ENCODE measurements at regions not wholly inside any gene's neighbourhood (a gene's known extent, or its start where the extent isn't known, plus 50 kb on each side); places are given as distances from the start of the nearest gene placed in this dataset.

DNA sequence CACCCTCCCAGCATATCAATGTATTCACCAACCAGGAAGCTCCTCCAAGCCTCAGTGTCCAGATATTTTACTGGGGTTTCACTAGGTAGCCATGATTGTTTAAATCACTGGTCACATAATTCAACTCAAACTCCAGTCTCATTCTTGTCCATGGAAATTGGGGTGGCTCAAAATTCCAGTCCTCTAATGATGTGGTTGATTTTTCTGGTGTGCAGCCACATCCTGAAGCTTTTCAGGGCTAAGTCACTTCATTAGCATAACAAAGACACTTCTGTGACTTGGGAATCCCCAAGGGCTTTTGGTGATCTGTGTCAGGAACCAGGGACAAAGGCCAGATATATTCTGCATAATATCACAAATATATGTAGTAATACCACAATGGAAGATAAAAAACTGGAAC lies 786.9 kb upstream of the IGFBP3 start:
- DNase-seq, result no peak

DNA sequence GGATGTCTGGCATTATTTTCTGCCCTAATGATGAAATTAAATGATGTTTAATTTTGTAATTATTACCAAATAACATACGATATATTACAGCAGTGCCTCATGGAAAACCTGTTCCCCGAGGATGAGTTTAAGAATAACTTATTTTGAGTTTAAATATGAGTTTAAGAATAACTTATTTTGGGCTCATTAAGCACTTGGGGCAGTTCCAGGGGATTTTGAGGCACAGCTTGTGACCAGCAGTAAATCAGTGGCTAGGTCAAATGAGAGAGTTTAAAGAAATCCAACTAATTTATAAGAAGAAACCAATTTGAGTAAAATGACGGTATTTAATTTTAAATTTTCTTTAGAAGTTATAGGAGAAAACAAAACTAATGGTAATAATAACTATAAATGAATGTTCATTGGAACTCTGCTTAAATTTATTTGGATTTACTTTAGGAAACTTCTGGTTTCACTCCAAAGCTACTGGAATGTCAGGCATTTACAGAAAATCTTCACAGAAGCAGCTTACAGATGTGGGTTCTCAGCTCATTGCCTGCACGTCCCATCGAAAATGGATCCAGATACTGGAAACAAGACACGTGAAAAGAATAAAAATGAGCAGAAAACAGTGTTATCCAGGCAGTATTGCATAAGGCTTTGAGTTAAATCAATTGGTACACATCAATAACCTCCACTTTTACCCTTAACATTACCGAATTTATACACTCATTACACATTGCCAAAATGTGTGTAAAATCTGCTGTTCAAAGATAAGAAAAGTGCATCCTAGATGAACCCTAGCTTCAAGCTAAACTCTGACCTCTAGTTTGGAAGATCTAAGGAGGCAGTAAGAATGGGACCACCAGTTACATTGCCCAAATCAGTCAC lies 784.5 kb upstream of the IGFBP3 start:
- no peak for DNase-seq

DNA sequence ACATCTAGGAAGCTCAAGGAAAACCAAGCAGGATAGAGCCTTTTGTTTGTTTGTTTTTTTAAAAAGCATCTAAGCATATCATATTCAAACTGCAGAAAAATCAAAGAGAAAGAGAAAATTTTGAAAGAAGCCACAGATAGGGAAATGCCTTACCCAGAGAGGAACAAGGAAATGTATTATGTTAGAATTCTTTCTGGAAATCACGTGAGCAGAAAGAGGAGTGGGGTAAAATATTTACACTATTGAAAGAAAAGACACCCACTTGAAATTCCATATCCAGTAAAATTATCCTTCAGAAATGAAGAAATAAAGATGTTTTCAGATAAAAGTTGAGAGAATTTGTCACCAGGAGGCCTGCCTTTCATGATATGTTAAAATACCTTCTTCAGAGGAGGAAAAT lies 775.7 kb upstream of the IGFBP3 start:
- DNase-seq, result no peak

DNA sequence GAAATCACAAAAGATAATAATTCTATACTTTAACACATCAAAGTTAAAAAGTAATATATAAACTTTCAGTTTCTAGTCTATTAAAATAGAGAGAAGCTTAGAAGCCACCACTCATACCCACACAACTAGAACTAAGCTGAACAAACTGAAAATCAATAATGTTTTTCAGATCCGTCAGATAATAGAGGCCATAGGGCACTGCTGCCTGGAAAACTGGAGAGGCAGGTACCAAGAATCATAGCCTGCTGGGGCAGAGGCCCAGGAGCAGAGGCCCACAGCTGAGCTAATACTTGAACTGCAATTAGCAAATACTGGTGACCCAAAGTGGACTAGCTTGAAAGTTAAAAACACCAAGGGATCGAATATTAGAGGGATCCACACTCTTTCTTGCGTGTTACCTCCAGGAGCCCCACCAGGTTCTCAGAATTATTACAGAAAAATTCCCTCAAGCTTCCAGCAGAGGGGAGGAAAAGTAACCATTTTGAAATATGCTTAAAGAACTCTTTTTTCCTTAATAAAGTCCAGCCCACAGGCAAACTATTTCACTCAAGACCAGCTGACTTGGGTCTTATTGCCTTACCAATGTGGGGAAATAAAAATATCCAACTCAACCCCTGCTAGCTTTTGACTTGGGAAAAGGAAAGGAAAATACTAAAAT lies 774.1 kb upstream of the IGFBP3 start:
- DNase-seq, result no peak

DNA sequence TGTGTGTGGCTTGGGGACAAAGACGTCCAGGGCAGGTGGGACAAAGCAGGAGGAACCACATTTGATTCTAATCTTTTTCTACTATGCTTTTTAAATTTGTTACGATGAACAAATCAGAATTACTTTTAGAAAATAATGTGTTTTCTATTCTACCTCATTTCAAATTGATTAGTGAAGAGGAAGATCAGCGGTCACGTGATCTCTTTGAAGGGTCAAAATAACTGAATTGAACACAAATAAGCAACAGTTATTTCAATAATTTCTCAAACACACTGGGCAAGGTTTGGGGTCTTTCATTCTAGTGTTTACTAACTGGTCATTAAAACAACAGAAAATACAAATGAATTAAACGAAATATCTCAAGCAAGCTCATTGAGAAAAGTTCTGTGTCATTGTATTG lies 773.0 kb upstream of the IGFBP3 start:
- DNase-seq, result no peak

DNA sequence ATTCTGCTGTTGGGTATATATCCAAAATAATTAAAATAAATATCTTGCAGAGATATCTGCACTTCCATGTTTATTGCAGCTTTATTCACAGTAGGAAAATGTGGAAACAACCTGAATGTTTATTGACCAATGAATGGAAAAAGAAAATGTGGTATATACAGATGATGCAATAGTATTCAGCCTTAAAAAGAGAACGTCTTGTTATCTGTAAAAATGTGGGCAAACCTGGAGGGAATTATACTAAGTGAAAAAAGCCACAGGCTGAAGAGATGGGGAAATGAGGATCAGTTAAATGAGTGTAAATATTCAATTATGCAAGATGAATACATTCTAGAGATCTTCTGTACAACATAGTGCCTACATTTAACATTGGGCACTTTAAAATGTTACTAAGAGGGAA lies 766.1 kb upstream of the IGFBP3 start:
- no peak for DNase-seq

DNA sequence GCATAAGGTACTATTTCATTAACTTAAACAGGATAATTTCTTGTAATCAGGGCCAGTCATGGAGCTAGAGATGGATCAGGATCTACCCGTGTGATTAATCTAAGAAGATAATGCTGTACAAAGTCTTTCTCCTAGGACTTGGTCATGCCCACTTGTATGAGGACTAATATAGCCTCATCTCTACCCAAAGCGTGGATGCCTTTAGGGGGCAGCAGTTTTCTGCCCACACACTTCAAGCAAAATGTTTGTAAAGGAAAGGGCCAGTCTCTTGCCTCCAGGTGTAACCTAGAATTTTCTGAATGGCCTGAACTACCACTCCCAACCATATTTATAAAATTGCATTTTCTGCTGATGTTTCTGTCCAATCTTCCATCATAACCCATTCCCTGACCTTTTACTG lies 764.0 kb upstream of the IGFBP3 start:
- DNase-seq, result no peak

DNA sequence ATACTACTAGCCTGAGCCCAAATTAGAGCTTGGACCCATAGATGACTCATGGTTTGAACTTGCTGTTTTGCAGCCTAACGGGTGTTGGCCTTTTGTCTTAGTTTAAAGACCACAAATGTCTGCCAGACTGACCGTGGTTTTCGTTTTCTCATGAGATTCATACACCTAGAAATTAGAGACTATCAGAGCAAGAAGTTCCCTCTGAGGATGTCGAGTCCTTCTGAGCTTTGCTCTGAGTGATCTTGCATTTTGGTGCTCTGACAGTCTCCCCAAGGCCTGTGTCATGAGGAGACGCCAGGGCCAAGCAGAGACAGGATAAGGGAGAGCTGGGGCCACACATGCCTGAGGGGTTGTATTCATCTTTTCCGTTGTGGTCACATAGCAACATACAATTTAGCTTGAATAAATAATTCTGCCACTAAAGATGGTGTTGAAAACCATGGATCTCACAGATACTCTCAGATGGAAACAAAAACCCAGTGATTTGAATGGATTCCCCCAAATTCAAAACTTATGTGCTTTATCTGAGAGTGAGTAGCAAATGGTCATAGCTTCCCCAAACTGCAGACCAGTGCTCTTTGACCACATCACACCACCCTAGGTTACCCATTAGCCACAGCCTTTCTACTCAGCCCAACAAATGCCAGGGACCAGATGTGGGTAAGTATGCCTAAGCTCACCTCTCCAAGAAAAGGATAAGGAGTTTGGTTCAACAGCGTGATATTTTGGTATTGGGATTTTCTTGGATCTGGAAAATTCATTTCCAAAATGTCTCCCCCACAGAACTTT lies 762.0 kb upstream of the IGFBP3 start:
- no peak for DNase-seq

DNA sequence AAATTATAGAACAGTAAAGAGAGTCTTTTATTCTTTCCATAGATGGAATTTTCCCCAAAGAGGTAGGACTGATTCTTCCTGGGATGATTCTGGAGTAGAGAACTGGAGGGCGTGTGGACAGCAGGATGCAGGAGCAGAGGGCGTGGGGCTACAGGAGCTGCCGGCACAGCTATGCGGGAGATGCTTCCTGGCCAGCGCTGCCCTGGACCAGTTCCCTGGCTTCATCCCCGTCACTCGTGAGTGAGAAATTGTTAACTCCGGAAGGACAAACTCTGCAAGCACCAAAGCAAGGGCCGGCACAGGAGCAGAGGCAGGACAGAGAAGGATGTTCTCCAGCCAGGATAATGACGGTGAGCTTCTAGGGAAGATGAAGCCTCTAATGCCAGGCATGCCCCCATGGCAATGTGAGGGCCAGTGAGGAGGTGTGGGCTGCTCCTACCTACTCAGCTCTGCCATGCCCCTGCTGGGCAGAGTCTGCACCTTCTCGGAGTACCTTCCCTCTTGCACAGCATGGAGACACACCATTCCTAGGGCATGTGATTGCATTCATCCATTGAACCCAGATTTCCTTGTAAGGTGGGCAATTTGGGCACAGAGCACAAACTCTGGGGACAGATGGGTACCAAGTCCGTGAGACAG lies 760.9 kb upstream of the IGFBP3 start:
- DNase-seq, result no peak

DNA sequence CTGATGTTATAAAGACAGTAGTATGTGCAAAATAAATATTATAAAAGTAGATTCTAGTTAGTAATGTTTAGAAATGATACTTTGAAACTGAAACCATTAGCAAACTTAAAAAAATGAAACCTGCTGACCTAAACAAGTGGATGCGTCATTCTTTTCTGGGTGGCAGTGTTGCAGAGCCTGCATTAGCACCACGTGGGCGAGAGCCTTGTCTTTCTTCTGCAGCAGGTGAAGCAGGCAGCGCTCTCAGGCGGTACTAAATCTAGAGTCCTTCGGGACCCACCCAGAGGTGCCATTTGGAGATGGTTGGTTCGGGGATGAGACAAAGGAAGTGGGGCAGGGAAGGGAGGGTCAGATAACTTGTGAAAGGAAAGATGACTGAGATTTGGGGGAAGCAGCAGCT lies 759.1 kb upstream of the IGFBP3 start:
- no peak for DNase-seq

DNA sequence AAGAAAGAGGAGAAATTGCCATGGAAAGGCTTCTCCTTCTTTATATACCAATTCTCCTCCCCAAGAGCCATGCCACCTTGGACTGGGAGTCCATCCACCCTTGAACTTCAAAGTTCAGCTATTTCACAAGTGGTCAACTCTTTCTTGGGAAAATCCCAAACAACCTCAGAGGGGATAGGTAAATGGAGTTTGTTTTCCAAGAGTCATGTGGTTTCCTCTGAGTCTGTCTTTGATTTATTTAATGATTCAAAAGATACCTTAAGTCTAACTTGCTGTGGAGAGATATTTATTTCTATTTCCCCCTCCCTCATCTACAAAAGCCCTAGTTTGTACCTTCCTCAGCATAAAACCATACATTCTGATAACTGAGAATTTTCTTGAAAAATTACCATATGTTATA lies 758.6 kb upstream of the IGFBP3 start:
- DNase-seq, result no peak

DNA sequence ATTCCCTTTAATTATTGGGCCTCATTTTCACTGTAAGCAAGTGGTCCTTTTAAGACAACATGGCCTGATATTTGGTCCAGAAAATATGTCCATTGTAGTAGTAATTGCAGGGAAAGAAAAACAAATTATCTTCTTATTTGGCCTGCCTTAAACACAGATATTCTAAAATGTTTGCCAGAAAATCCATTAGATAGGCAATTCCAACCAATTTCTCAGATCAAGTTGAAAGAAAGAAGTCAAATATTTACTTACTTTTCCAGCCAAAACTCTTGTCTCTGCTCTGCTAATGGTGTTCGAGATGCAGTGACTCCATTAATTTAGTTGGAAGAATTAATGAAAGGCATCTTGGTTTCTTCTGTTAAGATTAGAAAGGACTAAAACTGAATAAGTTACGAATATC lies 757.3 kb upstream of the IGFBP3 start:
- DNase-seq, result no peak

DNA sequence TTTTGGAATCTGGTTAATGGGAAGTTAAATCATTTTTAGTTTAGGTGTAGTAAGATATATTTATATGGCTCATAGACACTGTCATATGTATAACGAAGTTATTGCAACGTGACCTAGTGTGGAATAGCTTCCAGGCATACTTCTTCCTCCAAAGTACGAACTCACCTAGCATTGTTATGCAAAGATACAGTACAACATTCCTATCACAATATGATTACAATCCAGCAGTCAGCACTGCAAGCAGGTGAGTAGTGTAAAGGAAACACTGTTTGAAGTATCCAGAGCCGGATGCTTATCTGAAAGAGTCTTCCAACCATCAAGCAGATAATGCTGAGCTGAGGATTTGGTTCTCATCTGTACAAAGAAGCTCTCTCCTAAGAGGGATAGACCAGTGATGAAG lies 754.4 kb upstream of the IGFBP3 start:
- no peak for DNase-seq

DNA sequence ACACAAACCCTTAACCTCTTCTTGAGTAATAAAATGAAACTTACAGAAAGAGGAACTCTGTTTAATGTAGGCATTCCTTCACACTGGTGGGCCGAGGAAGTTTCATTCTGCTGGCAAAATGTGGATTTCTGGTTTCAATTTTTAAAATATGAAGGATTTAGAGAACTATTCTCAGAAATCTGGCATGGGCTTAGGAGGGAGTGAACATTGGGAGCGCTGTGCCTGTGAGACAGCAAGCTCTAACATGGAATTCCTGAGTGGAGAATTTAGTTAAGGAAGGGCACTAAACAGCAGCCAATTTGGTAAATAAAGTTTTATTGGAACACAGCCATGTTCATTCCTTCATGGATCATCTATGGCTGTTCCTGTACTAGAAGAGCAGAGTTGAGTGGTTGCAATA lies 751.8 kb upstream of the IGFBP3 start:
- no peak for DNase-seq

DNA sequence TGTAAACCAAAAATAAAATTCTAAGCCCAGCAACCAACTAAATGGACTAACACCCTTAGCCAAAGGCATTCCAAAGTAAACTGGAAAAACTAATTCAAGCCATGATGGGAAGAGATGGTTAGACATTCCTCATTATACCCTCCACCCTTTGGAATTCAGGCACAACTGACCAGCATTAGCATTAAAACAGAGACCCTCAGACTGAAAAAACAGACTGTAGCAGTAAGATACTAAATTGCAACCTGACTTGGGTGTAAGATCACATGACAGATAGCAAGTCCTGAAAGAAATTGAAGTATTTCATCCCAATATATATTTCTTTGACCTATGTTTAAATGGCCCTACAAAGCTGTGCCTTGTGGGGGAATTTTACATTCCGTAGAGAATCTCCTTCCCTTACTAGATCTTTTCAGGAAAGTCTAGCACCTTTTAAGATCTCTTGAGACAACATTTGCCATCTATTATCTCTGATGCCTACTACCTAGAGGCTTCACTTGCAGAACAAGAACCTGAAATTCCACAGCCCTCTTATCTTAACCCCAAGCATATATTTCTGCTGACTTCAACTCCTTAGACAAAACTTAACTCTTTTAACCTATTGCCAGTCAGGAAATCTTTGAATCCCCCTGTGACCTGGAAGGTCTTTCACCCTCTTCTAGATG lies 750.2 kb upstream of the IGFBP3 start:
- no peak for DNase-seq

DNA sequence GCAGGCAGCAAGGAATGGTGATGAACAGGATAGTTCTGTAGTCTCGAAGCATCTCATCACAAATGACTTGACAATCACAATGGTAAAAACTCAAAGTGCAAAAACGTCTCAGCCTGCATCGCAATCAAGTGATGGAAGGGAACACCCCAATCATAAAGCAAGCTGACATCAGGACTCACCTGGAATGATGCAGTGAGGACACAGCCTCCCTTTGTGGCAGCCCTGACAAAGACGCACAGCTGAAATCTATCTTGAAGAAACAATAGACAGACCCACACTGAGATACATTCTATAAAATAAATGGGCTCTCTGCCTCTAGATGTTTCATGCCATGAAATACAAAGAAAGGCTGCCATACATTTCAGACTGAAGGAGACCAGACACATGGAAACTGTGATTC lies 748.0 kb upstream of the IGFBP3 start:
- no peak for DNase-seq

DNA sequence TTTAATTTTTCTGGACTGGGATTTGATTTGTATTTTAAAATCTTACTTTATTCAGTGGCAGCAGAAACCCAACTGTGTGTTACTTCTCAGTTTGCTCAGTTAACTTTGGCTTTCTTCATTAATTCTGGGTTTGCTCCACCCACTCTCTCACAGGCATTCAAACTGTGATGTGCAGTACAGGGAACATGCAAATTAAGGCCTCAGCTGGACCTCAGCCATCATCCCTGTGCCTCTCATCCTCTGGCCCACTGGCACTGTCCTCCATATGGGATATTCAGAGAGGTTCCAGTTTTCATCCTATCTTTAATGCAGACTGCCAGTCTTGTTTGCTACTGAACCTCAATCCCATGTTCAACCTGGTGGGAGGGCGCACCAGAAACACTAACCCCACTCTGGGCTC lies 743.4 kb upstream of the IGFBP3 start:
- DNase-seq, result no peak

DNA sequence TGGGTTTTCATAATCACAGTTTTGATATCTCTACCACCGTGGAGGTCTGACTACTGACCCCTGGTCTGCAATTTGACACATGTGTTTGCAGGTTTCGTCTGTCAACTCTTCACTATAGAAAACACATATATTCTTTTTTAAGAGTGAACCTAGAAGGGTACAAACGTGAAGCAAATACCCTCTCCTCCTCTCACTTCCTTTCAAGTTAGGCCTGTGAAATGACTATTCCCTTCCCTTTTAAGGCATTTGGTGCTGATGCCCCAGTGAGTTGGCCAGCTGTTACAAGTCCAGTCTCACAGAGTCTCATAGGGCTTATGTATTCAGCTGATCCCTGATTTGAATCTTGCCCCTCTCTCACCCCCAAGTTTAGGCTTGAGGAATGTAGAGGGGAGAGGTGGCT lies 742.0 kb upstream of the IGFBP3 start:
- DNase-seq, result no peak

DNA sequence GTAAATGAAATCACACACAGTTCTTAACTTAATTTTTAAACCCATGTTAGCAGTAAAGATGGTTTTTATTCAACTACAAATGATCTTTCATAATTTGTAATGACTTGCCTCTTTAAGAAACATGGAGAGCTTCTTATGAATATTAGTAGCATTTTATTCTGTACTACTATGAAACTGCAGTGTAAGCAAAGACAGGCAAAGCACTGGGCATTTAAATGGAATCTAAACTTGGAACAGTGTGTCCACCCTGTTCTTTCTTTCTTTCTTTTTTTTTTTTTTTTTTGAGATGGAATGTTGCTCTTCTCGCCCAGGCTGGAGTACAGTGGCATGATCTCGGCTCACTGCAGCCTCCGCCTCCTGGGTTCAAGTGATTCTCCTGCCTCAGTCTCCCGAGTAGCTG lies 740.4 kb upstream of the IGFBP3 start:
- no peak for DNase-seq

DNA sequence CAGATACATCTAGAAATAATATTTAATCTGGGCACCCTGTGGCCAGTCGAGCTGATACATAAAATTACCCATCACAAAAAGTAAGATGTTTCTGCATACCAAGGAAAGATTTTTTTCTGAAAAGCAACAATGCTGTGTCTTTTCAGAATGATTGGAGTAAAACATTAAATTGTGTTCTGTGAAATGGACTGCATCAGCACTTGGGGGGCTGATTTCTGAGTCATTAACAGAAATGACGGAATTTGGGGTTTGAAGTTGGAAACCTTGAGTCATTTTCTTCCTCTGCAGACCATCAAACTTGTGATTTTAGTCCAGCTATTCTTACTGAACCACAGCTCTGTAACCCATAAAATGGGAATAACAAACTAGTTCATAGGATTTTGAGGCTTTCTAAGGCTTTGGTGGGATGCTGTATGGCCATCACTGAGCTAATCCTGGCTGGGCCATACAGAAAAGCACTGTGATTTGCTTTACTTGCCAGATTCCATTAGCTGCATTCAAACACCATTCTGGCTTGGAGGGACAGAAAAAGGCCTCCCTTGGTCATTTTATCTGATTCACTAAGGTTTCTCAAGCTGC lies 739.4 kb upstream of the IGFBP3 start:
- DNase-seq, result no peak

DNA sequence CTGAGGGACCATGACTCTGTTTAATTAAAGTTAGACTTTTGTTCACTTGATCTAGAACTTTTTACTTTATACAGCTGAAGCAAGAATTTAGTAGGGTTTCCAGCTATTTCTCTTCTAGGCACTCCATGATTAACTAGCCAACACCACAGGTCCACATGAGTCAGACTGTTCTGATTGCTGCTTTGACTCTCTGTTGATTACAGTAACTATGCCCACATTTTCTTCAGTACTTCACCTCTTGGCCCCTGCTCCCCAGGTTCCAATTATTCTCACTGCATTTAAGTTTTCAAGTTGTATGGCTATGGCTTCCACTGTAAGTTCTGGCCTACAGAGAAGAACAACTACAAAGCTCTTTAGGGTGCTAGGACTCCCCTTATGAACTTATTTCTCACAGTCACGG lies 737.2 kb upstream of the IGFBP3 start:
- DNase-seq, result no peak
